HCT116 (cell line): ENCODE measurements at regions not wholly inside any gene's neighbourhood (a gene's known extent, or its start where the extent isn't known, plus 50 kb on each side); places are given as distances from the start of the nearest gene placed in this dataset.

Source experiments
- ATAC-seq: fragments of 200-7000 bp; cut with Tn5 transposase; 2 replicates; pipeline ENCODE4 v1.9.1; 2020; ENCODE audit warnings: mild to moderate bottlenecking, moderate library complexity
- BruUV-seq: library from RNA; stranded (reverse); fragments of 400-500 nt; replicated peaks from 2 replicates; lab custom pipeline; 2021; lab: Mats Ljungman, UMichigan
- CTCF ChIA-PET: fragments of 300-600 bp; sonication (Branson Sonifier 250); formaldehyde crosslinking; loops from one replicate; lab custom pipeline; 2021; ENCODE audit warnings: antibody characterized with exemption; lab: Charles Lee
- POLR2A ChIA-PET: fragments of 300-600, 350-600 bp; sonication (Branson Sonifier 250); formaldehyde crosslinking; loops from one replicate; lab custom pipeline; 2021; ENCODE audit warnings: antibody characterized with exemption; lab: Charles Lee
- RAD21 ChIA-PET, 2 experiments: fragments of 300-600 bp; sonication (Branson Sonifier 250); formaldehyde crosslinking; loops; one replicate each; lab custom pipeline; 2023; ENCODE audit warnings: low total read pairs in 2 of 2; ENCODE audit not compliant: uncharacterized antibody in 2 of 2, unreplicated experiment in 2 of 2, low non-redundant PET in 1 of 2; lab: Charles Lee
- DNase-seq: peaks from one replicate; pipeline ENCODE4 v3.0.0-alpha.2; 2010; ENCODE audit warnings: low read depth, low spot score
- H2AFZ ChIP-seq: fragments of 200-600 bp; shearing (Covaris generic), sonication (generic); 2 replicates; pipeline ENCODE4 v1.6.1; 2017; ENCODE audit warnings: low read depth, mixed run types, mixed read lengths, antibody characterized with exemption, low read length; ENCODE audit not compliant: poor library complexity, severe bottlenecking
- H3K27ac ChIP-seq: 2 replicates; pipeline ENCODE4 v1.5.1; 2012; ENCODE audit warnings: low read depth, low read length
- H3K27me3 ChIP-seq: fragments of 200-600 bp; sonication (generic); 2 replicates; pipeline ENCODE4 v1.6.1; 2016; ENCODE audit warnings: mixed run types, low read length, mixed read lengths; ENCODE audit not compliant: insufficient read depth
- H3K36me3 ChIP-seq, 2 experiments: fragments of 200-500 bp in 1 of 2; fragments of 200-600 bp in 1 of 2; sonication (Bioruptor generic) in 1 of 2; sonication (generic) in 1 of 2; 2 replicates each; pipeline versions ENCODE4 v1.5.1 to v1.6.1; 2014 to 2016; ENCODE audit warnings: low read length in 2 of 2, inconsistent platforms in 1 of 2, mixed read lengths in 1 of 2, mixed run types in 1 of 2; ENCODE audit not compliant: insufficient read depth in 2 of 2, control insufficient read depth in 1 of 2
- H3K4me1 ChIP-seq, 2 experiments: fragments of 200-600 bp in 1 of 2; sonication (generic) in 1 of 2; 2 replicates each; pipeline versions ENCODE4 v1.5.1 to v1.6.1; 2012 to 2017; ENCODE audit warnings: low read length in 2 of 2, inconsistent platforms in 1 of 2, mild to moderate bottlenecking in 1 of 2, mixed read lengths in 1 of 2, mixed run types in 1 of 2, moderate library complexity in 1 of 2; ENCODE audit not compliant: insufficient read depth in 2 of 2, control insufficient read depth in 1 of 2
- H3K4me2 ChIP-seq: fragments of 200-600 bp; sonication (generic); 2 replicates; pipeline ENCODE4 v1.6.1; 2017; ENCODE audit warnings: mixed run types, low read length, mixed read lengths
- H3K4me3 ChIP-seq, 2 experiments: fragments of 200-600 bp in 1 of 2; sonication (generic) in 1 of 2; replicated peaks in 1 of 2; 2 replicates each; pipeline ENCODE4 v1.5.1; 2011 to 2016; ENCODE audit warnings: low read length in 2 of 2, control low read depth in 1 of 2, low read depth in 1 of 2, mild to moderate bottlenecking in 1 of 2, mixed read lengths in 1 of 2, mixed run types in 1 of 2
- H3K79me2 ChIP-seq: fragments of 200-600 bp; sonication (generic); 2 replicates; pipeline ENCODE4 v1.6.1; 2017; ENCODE audit warnings: mild to moderate bottlenecking, mixed run types, low read length, moderate library complexity, mixed read lengths; ENCODE audit not compliant: insufficient read depth
- H3K9ac ChIP-seq: fragments of 200-600 bp; sonication (generic); 2 replicates; pipeline ENCODE4 v1.6.1; 2016; ENCODE audit warnings: low read length, mixed read lengths
- H3K9me2 ChIP-seq: fragments of 200-600 bp; sonication (generic), shearing (Covaris generic); 2 replicates; pipeline ENCODE4 v1.6.1; 2017; ENCODE audit warnings: mixed run types, mild to moderate bottlenecking, moderate library complexity; ENCODE audit not compliant: insufficient read depth
- H3K9me3 ChIP-seq, 2 experiments: fragments of 200-500 bp in 1 of 2; fragments of 200-600 bp in 1 of 2; sonication (Bioruptor generic) in 1 of 2; sonication (generic) in 1 of 2; 2 replicates each; pipeline ENCODE4 v1.6.1; 2014 to 2017; ENCODE audit warnings: low read length in 2 of 2, mixed read lengths in 2 of 2, inconsistent platforms in 1 of 2, low read depth in 1 of 2, mild to moderate bottlenecking in 1 of 2, mixed run types in 1 of 2, moderate library complexity in 1 of 2; ENCODE audit not compliant: control insufficient read depth in 1 of 2, insufficient read depth in 1 of 2
- H4K20me1 ChIP-seq: fragments of 200-600 bp; sonication (generic), shearing (Covaris generic); 2 replicates; pipeline ENCODE4 v1.6.1; 2017; ENCODE audit warnings: mixed run types, mild to moderate bottlenecking, moderate library complexity; ENCODE audit not compliant: insufficient read depth
- CEBPB ChIP-seq: IDR thresholded peaks from 2 replicates; pipeline ENCODE4 v1.6.1; 2012; ENCODE audit warnings: low read depth
- ELF1 ChIP-seq: IDR thresholded peaks from 2 replicates; pipeline ENCODE4 v1.6.1; 2012; ENCODE audit warnings: low read depth, borderline replicate concordance
- EZH2 ChIP-seq: fragments of 200-600 bp; sonication (generic); IDR thresholded peaks from 2 replicates; pipeline ENCODE4 v1.6.1; 2017; ENCODE audit warnings: antibody characterized with exemption, mixed run types
- JUND ChIP-seq: IDR thresholded peaks from 2 replicates; pipeline ENCODE4 v1.6.1; 2012
- POLR2AphosphoS5 ChIP-seq: IDR thresholded peaks from 2 replicates; pipeline ENCODE4 v1.6.1; 2011; ENCODE audit warnings: mild to moderate bottlenecking, low read depth, low read length, moderate library complexity
- SIN3A ChIP-seq: IDR thresholded peaks from 2 replicates; pipeline ENCODE4 v1.6.1; 2012; ENCODE audit warnings: low read depth
- SP1 ChIP-seq: IDR thresholded peaks from 2 replicates; pipeline ENCODE4 v1.6.1; 2012; ENCODE audit warnings: low read depth
- intact Hi-C: fragments of 100-400 bp; cut with micrococcal nuclease; formaldehyde crosslinking; loops from 2 replicates; pipeline ENCODE4 v1.10.0; 2022
- TF ChIP-seq, protein P1 (sequence below): IDR thresholded peaks from 2 replicates; pipeline ENCODE4 v1.6.1; 2012
- TF ChIP-seq, protein P2 (sequence below): IDR thresholded peaks from 2 replicates; pipeline ENCODE4 v1.6.1; 2012; ENCODE audit warnings: low read depth
- TF ChIP-seq, protein P3 (sequence below): IDR thresholded peaks from 2 replicates; pipeline ENCODE4 v1.6.1; 2011; ENCODE audit warnings: mild to moderate bottlenecking, low read length, moderate library complexity; ENCODE audit not compliant: insufficient replicate concordance; ENCODE audit errors: extremely low read depth

DNA sequence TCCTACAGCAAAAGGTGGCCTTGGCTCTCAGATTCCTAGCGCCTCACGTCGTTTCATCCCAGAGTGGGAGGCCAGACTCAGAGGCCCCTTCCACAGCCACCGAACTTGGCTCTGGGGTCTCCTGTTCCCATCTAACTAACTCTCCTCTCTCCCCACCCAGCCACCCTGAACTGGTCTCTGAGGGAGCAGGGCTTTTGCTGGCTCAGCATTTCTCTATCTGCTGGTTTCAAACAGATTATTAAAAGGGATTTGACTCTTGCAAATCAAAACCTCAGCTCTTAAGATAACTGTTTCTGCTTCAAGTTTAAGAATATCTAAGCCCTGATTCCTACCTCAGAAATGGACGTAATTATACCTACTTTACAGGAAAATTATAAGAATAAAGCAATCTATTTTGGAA lies 91.0 kb upstream of the ATP1B1 start (continued):
- no peak for TF ChIP-seq EZH2

DNA sequence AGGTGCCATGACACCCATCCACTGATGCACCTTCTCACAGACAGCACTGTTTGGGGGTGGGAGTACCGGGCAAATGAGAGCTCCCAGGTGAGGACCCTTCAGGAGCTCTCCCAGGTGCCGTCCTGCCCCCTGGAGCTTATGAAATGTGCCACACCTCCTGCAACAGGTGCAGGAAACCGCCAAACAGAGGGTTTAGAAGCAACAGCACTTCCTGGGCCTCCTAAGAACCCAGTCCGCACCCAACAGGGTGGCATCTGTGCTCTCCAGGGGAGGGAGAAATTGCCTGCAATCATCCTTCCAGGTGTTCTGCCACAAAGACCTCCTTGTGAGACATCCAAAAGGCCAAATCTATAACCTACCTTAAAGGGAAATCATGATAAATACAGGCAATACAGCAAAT lies 87.7 kb upstream of the ATP1B1 start:
- CTCF ChIA-PET: no interaction called here
- POLR2A ChIA-PET: no interaction called here
- DNase-seq: no peak
- no peaks in the 10 kb centered on the region for H3K9me3 ChIP-seq
- H3K27me3 ChIP-seq: no peaks in the 10 kb centered on the region
- TF ChIP-seq, protein P1, sequence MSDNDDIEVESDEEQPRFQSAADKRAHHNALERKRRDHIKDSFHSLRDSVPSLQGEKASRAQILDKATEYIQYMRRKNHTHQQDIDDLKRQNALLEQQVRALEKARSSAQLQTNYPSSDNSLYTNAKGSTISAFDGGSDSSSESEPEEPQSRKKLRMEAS: no peak
- TF ChIP-seq, protein P2, sequence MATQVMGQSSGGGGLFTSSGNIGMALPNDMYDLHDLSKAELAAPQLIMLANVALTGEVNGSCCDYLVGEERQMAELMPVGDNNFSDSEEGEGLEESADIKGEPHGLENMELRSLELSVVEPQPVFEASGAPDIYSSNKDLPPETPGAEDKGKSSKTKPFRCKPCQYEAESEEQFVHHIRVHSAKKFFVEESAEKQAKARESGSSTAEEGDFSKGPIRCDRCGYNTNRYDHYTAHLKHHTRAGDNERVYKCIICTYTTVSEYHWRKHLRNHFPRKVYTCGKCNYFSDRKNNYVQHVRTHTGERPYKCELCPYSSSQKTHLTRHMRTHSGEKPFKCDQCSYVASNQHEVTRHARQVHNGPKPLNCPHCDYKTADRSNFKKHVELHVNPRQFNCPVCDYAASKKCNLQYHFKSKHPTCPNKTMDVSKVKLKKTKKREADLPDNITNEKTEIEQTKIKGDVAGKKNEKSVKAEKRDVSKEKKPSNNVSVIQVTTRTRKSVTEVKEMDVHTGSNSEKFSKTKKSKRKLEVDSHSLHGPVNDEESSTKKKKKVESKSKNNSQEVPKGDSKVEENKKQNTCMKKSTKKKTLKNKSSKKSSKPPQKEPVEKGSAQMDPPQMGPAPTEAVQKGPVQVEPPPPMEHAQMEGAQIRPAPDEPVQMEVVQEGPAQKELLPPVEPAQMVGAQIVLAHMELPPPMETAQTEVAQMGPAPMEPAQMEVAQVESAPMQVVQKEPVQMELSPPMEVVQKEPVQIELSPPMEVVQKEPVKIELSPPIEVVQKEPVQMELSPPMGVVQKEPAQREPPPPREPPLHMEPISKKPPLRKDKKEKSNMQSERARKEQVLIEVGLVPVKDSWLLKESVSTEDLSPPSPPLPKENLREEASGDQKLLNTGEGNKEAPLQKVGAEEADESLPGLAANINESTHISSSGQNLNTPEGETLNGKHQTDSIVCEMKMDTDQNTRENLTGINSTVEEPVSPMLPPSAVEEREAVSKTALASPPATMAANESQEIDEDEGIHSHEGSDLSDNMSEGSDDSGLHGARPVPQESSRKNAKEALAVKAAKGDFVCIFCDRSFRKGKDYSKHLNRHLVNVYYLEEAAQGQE: no peak
- TF ChIP-seq SP1 (no peak), SIN3A (no peak), CEBPB (no peak), JUND (no peak), ELF1 (no peak), POLR2AphosphoS5 (no peak)
- TF ChIP-seq, protein P3, sequence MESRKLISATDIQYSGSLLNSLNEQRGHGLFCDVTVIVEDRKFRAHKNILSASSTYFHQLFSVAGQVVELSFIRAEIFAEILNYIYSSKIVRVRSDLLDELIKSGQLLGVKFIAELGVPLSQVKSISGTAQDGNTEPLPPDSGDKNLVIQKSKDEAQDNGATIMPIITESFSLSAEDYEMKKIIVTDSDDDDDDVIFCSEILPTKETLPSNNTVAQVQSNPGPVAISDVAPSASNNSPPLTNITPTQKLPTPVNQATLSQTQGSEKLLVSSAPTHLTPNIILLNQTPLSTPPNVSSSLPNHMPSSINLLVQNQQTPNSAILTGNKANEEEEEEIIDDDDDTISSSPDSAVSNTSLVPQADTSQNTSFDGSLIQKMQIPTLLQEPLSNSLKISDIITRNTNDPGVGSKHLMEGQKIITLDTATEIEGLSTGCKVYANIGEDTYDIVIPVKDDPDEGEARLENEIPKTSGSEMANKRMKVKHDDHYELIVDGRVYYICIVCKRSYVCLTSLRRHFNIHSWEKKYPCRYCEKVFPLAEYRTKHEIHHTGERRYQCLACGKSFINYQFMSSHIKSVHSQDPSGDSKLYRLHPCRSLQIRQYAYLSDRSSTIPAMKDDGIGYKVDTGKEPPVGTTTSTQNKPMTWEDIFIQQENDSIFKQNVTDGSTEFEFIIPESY: no peak
- H3K27ac ChIP-seq: no peak overlapping the region
- H3K79me2 ChIP-seq: no peaks in the 10 kb centered on the region
- no peak overlapping the region for H3K9ac ChIP-seq
- RAD21 ChIA-PET: no interaction called here
- H3K4me2 ChIP-seq: no peak overlapping the region
- intact Hi-C loops: no loop called here
- no peaks in the 10 kb centered on the region for H4K20me1 ChIP-seq
- H3K9me2 ChIP-seq: no peaks in the 10 kb centered on the region
- H3K4me3 ChIP-seq: no peak overlapping the region
- no peaks in the 10 kb centered on the region for H3K36me3 ChIP-seq
- no peak overlapping the region for H2AFZ ChIP-seq
- no peaks in the 10 kb centered on the region for H3K4me1 ChIP-seq
- no TSS peak for BruUV-seq
- ATAC-seq: no peak
